ENCODE measurements at regions not wholly inside any gene's neighbourhood (a gene's known extent, or its start where the extent isn't known, plus 50 kb on each side); places are given as distances from the start of the nearest gene placed in this dataset.
A peak's percentile ranks its signal among the peaks of the same experiment; 100 is the strongest.

GRCh38 chr10:108454224-108454623, 1289.7 kb upstream of the SORCS1 start:
- DNase-seq: no peak

GRCh38 chr10:108453166-108453565, 1288.7 kb upstream of the SORCS1 start:
- no peak for DNase-seq

GRCh38 chr10:108452533-108452932, 1288.0 kb upstream of the SORCS1 start:
- DNase-seq: no peak

- no peak for DNase-seq
These were observed 1285.8 kb upstream of the SORCS1 start for GRCh38 chr10:108450280-108450679.

GRCh38 chr10:108445746-108446145, 1281.2 kb upstream of the SORCS1 start:
- no peak for DNase-seq

GRCh38 chr10:108443636-108444035, 1279.1 kb upstream of the SORCS1 start:
- no peak for DNase-seq

- peak; percentile 42 for DNase-seq
These were observed 1274.9 kb upstream of the SORCS1 start for GRCh38 chr10:108439397-108439796.

- no peak for DNase-seq
These were observed 1271.6 kb upstream of the SORCS1 start for GRCh38 chr10:108436096-108436495.

- DNase-seq: no peak
These were observed 1270.2 kb upstream of the SORCS1 start for GRCh38 chr10:108434559-108435252.

- peak; percentile 49 for DNase-seq
These were observed 1262.6 kb upstream of the SORCS1 start for GRCh38 chr10:108427146-108427545.

- no peak for DNase-seq
These were observed 1260.9 kb upstream of the SORCS1 start for GRCh38 chr10:108425283-108425964.

GRCh38 chr10:108424656-108425055, 1260.2 kb upstream of the SORCS1 start:
- no peak for DNase-seq

- no peak for DNase-seq
These were observed 1257.8 kb upstream of the SORCS1 start for GRCh38 chr10:108422286-108422685.

- DNase-seq: peak; percentile 34
These were observed 1256.8 kb upstream of the SORCS1 start for GRCh38 chr10:108421266-108421665.

- no peak for DNase-seq
These were observed 1249.4 kb upstream of the SORCS1 start for GRCh38 chr10:108413954-108414353.

- no peak for DNase-seq
These were observed 1247.8 kb upstream of the SORCS1 start for GRCh38 chr10:108412323-108412722.

GRCh38 chr10:108411894-108412293, 1247.4 kb upstream of the SORCS1 start:
- no peak for DNase-seq

GRCh38 chr10:108411206-108411605, 1246.7 kb upstream of the SORCS1 start:
- no peak for DNase-seq

- DNase-seq: no peak
These were observed 1245.7 kb upstream of the SORCS1 start for GRCh38 chr10:108410236-108410635.

- DNase-seq: no peak
These were observed 1244.8 kb upstream of the SORCS1 start for GRCh38 chr10:108409306-108409705.

GRCh38 chr10:108404155-108404554, 1239.6 kb upstream of the SORCS1 start:
- DNase-seq: no peak

- DNase-seq: no peak
These were observed 1235.0 kb upstream of the SORCS1 start for GRCh38 chr10:108399465-108399864.

- DNase-seq: no peak
These were observed 1228.6 kb upstream of the SORCS1 start for GRCh38 chr10:108393089-108393488.

- no peak for DNase-seq
These were observed 1227.8 kb upstream of the SORCS1 start for GRCh38 chr10:108392286-108392685.

GRCh38 chr10:108388706-108389105, 1224.2 kb upstream of the SORCS1 start:
- no peak for DNase-seq

Measured in eye (tissue), 1 donor.